ENCODE measurements at regions not wholly inside any gene's neighbourhood (a gene's known extent, or its start where the extent isn't known, plus 50 kb on each side); places are given as distances from the start of the nearest gene placed in this dataset.

DNA sequence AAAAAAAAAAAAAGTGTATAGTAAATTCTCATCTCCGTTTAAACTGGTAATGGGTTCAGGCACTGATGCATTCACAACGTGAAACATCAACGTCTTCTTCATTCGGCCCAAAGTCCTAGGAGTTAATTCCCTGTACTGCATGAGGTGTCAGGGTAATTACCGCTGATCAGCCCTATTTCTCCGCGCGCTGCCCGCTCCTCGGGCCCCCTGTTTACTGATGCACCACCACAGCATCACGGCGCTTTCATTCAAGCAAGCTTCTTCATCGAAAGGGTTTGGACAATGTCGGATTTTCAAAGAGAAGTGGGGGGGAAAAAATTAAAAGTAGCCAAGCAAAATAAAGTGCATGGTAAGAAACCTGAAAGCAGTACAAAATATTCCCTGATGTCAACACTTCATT lies 352.0 kb upstream of the POU3F3 start:
- Histone ChIP-seq H3K27me3 (peaks cover 0 to 4% (median 0%) of the 10 kb centered on the region in 9 donors), H3K4me3 (no peak overlapping the region), H3K9me3 (no peaks in the 10 kb centered on the region), H3K27ac (no peak overlapping the region), H3K36me3 (no peaks in the 10 kb centered on the region), H3K4me1 (no peaks in the 10 kb centered on the region)
- no peak for DNase-seq
- no peak for TF ChIP-seq POLR2A (IDR thresholded peaks at IDR 0.05)
- TF ChIP-seq, protein P1, sequence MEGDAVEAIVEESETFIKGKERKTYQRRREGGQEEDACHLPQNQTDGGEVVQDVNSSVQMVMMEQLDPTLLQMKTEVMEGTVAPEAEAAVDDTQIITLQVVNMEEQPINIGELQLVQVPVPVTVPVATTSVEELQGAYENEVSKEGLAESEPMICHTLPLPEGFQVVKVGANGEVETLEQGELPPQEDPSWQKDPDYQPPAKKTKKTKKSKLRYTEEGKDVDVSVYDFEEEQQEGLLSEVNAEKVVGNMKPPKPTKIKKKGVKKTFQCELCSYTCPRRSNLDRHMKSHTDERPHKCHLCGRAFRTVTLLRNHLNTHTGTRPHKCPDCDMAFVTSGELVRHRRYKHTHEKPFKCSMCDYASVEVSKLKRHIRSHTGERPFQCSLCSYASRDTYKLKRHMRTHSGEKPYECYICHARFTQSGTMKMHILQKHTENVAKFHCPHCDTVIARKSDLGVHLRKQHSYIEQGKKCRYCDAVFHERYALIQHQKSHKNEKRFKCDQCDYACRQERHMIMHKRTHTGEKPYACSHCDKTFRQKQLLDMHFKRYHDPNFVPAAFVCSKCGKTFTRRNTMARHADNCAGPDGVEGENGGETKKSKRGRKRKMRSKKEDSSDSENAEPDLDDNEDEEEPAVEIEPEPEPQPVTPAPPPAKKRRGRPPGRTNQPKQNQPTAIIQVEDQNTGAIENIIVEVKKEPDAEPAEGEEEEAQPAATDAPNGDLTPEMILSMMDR (IDR thresholded peaks at IDR 0.05): no peak
- ATAC-seq: no peak
- intact Hi-C loops (cut with DNase I): no loop called here
- WGBS, 4 donors: 89 to 93% (median 91%) methylated on average over 14 of the region's 14 CpGs

DNA sequence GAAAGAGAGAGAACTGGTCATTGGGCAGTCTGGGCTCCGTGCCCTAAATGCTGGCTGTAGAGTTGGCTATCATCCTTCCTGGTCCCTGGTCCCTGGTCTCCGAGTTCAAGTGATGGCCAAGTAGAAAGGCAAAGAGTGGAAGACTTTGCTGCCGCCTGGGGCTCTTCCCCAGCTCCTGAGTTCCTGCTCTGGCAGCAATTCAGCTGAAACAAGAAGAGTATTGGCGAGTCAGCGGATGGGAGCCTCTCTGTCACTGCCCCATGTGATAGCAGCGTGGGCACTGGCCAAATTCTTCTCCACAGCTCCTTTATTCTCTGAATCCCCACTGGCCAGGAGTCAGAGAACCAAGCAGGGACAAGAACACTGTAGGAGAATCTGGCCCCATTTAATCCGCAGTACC lies 351.0 kb upstream of the POU3F3 start:
- DNase-seq (no peak), ATAC-seq (no peak)
- Histone ChIP-seq H3K4me1 (no peaks in the 10 kb centered on the region), H3K36me3 (no peaks in the 10 kb centered on the region), H3K4me3 (no peak overlapping the region), H3K27me3 (peaks cover 0 to 4% (median 0%) of the 10 kb centered on the region in 9 donors), H3K9me3 (no peaks in the 10 kb centered on the region), H3K27ac (no peak overlapping the region)
- TF ChIP-seq, protein P1 (IDR thresholded peaks at IDR 0.05): no peak
- no peak for TF ChIP-seq POLR2A (IDR thresholded peaks at IDR 0.05)
- WGBS, 4 donors: 59 to 67% (median 64%) methylated on average over 7 of the region's 7 CpGs
- intact Hi-C loops (cut with DNase I): no loop called here

DNA sequence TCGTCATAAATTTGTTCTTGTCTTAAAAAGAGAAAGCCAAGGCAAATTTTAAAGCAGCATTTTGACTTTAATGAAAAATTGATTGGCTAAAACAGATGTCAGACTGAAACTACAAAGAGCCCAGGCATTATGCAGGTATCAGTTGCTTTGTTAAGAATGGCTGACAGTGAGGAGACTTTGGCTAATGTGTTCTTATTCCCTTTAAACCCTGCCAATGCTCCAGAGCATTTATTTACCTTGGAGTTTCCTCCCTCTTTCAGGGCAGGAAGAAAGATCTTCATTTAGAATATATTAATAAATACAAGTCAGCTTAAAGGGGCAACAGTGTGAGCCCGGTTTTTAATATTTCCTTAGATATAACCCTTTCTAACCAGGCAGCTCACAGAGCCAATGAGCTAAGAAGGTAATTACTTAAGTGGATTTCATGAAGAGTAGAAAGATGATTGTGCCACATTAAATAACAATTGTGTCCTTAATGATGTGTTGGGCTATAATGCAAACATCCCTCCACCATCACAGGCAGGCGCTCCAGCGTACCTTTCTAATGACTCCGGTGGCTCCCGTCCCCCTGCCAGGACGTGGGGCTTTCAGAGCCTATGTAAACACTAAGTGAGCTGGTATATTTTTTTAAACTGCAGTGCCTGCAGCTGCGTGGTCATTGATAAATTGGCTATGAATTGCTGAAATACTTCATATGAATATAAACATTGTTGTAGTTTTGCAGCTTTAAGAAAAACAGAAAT lies 349.4 kb upstream of the POU3F3 start:
- H3K27ac ChIP-seq: no peak overlapping the region
- ATAC-seq (no peak), DNase-seq (no peak)
- no peaks in the 10 kb centered on the region for H3K9me3 ChIP-seq
- intact Hi-C loops (cut with DNase I): no loop called here
- TF ChIP-seq, protein P1 (IDR thresholded peaks at IDR 0.05): no peak
- H3K27me3 ChIP-seq: peaks cover 0 to 4% (median 0%) of the 10 kb centered on the region in 9 donors
- no peaks in the 10 kb centered on the region for H3K36me3 ChIP-seq
- 50 to 61% (median 52%) methylated on average over 8 of the region's 8 CpGs for WGBS, 4 donors
- no peak overlapping the region for H3K4me3 ChIP-seq
- no peaks in the 10 kb centered on the region for H3K4me1 ChIP-seq

DNA sequence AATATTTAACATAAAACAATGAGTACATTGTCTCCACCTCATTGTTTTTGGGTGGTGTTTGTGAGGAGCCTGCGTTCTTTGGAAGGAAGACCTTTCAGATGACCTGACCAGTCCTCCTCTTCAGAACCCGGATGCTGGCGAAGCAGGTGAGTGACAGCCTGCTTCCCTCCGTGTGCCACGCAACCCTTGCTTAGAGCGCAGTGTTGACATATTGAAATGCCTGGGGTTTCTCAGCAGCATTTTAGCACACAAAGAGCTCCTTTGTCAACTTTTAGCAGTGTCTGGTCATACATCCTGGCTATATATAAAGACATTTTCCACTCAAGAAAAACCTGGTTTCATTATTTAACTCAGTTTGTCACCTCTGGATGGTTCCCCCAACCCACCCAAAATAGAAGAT lies 335.7 kb upstream of the POU3F3 start:
- Histone ChIP-seq H3K27ac (no peak overlapping the region), H3K27me3 (no peaks in the 10 kb centered on the region), H3K36me3 (no peaks in the 10 kb centered on the region), H3K4me1 (no peaks in the 10 kb centered on the region), H3K9me3 (peaks cover 0 to 15% (median 5%) of the 10 kb centered on the region in 12 donors), H3K4me3 (no peak overlapping the region)
- intact Hi-C loops (cut with DNase I): no loop called here
- TF ChIP-seq POLR2A (IDR thresholded peaks at IDR 0.05): no peak
- TF ChIP-seq, protein P1 (IDR thresholded peaks at IDR 0.05): no peak
- ATAC-seq (no peak), DNase-seq (no peak)
- 50 to 79% (median 66%) methylated on average over 6 of the region's 6 CpGs for WGBS, 4 donors
